Iris pigment epithelial cell (primary cell): ENCODE measurements at regions not wholly inside any gene's neighbourhood (a gene's known extent, or its start where the extent isn't known, plus 50 kb on each side); places are given as distances from the start of the nearest gene placed in this dataset.
"Not testable (repeated sequence)": the region's sequence is repeated elsewhere in the genome, so short reads cannot be mapped to it uniquely, and the experiment has no call there.

Source experiments
- DNase-seq: peaks from one replicate; pipeline ENCODE4 v3.0.0-alpha.2; 2011; ENCODE audit warnings: low read depth

DNA sequence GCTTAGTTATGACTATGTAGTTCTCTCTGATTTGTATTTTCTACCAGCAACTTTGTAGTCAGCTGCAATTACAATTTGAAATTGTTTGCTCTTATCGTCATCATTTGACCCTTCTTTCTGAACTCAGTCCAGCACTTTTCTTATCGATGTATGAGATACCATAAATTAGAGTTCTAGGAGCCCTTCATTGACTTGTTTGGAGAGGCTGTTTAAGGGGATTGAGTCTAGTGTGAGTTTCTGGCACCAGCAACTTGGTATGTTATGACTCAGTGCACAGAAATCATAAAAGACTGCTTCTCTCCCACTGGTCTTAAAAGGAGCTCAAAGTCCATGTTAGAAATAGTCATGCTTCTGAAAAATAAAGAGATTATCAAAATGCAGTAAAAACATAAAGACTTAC lies 190.3 kb downstream of the TENT5A start:
- peak; percentile 91 for DNase-seq

DNA sequence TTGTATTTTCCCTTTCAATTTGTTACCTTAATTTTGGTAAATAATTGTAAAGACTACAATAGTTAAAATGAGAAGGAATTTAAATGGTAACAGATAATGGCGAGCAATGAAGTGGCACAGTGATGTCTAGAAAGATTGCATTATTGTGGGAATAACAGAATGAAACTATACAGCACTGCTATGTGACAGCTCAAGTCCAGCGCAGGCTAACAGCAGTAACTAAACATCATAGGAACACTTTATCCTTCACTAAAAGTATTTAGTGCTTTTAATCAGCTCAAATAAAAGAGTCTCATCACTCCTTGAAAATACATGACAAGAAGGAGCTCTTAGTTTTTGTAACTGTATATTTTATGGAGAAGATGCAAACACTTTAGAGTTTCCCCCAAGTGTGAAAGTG lies 190.8 kb downstream of the TENT5A start:
- peak; percentile 7 for DNase-seq

DNA sequence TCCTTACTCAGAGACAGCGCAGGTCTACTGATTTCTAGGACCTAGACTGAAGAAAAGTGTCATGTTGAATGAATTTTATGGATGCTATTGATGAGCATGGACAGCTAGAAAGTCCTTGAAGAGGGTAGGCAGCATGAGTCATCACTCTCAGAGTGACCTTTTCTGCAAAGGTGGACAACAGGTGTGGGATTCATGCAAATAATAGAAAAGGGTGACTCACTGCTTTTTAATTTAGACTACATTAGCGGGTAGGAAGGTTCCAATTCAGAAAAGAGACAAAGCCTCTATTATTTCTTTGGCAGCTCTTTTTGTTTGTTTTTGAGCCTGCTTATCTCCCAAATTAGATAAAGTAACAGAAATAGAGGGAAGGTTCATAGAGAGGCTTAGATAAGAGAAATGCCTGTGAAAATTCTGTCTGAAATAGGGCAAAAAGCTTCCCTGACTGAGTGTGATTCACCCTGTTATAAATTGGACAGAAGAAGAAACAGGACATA lies 191.4 kb downstream of the TENT5A start:
- peak; percentile 14 for DNase-seq

DNA sequence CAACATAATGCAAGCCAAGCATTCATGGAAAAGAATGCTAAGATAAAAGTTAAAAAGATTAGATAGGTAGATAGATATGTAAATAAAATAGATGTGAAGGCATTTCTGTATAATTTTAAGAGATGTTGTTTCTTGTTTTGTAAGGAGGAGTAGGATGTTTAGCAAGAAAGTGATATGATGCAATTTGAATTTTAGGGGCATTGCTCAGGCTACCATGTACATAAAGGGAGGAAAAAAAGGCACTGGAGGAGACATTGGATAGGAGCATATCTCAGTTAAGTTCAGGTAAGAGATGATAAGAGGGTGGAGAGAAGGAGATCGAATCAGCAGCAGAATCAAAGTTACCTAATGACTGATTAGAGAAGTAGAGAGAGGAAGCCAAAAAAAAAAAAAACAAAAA lies 194.7 kb downstream of the TENT5A start:
- no peak for DNase-seq

DNA sequence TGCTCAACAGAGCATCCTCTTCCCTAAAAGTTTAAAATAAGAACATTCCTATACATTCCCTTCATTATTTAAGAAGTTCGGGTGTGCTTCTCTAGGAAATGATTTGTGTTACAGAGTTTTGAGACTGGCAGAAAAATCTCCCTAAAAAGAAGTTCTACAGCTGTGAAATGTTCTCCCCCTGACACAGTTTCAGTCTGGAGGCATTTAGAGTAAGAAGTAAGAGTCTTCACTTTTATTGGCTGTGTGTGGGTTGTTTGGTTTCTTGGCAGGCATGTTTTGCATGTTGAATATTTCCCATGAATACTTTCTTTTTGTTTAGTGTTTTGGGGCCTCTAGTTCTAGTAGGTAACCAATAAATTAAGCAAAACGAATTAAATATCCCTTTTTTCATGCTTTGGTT lies 195.9 kb downstream of the TENT5A start:
- no peak for DNase-seq

DNA sequence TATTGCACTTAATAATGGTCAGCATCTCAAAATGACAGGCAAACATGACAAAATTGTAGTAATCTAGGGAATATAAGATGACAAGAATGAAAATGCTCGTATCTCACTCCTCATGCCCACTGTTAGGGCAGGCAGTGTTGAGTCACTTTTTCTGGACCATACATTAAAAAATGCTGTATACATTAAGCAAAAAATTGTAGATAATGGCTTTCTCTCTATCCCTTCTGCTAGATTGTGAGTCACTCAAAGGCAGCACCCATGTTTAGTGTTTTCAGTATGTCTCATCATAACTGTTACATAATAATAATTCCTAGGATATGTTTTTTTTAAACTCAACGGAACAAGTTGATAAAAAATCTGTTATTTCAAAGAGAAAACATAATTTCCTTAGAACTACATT lies 199.3 kb downstream of the TENT5A start:
- DNase-seq = peak; percentile 55

DNA sequence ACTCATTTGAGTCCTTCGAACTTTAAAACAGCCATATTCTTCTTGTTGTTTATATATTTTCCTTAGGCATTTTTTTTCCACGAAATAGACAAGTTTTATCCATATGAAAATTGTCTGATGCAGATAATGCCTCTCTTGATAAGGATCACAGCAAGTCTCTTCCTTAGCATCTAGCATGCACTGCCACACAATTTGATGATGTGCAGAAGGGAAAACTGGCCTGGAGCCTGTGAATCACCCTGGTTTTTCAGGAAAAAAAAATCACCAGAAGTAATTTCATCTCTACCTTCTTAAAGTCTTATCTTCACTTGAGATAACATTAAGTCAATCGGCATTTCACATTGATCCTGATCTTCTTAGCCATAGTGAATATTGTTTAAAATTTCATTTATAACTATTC lies 199.8 kb downstream of the TENT5A start:
- DNase-seq = no peak

DNA sequence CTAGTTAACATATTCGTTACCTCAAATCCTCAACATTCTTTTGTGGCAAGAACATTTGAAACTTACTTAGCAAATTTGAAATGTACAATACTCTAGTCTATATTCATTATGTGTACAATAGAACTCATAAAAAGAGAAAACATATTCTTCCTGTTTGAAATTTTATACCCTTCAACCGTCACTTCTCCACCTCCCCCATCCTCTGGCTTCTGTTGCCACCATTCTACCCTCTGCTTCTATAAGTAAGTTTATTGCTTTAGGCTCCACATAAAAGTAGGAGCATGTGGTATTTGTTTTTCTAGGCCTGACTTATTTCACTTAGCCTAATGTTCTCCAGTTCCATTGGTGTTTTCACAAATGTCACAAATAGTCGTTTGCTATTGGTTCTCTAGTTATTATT lies 205.3 kb downstream of the TENT5A start:
- DNase-seq = no peak

DNA sequence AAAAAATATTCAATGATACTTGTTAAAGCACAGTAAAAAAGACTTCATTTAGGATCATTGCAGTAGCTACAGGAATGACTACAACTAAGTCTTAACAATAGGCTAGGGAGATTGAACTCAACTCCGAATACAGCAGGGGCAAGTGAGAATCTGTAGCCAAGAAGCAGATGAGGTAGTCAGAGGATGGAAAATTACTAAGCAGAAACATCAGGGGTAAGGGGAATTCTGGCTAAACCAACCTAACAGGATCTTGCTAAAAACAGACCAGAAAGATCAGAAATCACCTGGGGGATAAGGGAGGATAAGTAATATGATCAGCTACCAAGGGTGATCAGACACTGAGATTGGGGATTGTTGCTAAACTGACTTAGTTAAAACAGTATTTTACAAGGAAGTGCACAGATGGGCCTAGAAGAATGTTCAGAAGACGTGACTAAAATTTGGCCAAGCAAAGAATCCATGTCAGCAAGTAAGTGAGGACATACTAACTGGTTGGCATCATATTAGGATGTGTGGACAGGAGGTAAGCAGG lies 217.5 kb downstream of the TENT5A start:
- no peak for DNase-seq

DNA sequence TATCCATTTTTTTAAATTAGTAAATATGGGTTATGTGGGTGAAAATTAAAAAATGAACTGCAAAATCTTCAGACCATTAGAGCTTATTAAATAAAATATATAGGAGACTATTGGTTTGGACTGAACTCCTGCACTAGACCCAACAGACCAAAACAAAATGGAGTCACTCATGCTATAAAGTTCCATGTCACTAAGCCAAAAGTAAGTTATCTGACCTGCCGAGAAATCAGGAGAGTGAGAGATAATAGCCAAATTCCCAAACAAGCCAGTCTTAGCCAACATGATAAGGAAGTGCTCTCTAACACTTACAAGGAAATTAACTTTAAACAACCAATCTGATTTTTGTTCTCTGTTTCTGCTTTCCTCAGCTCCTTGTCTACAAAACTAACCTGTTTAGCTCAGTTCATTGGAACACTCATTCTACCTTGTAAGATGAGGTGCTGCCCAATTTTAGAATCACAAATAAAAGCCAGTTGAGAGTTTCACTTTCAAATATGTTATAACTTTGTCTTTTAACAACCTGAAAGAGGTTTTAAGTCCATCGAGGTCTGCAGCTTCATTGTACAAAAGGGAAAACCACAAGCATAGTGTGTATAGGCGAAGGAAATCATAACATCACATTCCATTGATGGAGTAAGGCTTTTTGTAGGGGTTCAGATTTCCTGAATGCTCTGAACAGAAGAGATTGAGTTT lies 220.5 kb downstream of the TENT5A start:
- DNase-seq = peak; percentile 15

DNA sequence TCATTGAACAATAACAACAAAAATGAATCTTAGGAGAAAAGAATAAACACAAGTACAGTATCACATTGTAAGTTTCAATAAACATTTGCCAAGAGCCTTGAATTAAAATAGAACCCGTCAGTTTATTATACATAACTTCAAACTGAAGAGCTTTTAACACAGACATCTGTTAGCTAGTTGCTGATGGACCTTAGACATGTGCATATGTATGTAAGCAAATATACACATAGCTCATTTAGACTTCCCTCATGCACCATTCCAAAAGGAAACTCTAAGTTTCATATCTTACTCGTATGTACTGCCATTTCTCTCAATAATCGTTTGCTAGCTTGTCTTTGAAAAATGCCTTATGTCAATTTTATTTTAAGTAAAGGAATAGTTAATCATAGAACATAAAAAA lies 235.0 kb downstream of the TENT5A start:
- no peak for DNase-seq

DNA sequence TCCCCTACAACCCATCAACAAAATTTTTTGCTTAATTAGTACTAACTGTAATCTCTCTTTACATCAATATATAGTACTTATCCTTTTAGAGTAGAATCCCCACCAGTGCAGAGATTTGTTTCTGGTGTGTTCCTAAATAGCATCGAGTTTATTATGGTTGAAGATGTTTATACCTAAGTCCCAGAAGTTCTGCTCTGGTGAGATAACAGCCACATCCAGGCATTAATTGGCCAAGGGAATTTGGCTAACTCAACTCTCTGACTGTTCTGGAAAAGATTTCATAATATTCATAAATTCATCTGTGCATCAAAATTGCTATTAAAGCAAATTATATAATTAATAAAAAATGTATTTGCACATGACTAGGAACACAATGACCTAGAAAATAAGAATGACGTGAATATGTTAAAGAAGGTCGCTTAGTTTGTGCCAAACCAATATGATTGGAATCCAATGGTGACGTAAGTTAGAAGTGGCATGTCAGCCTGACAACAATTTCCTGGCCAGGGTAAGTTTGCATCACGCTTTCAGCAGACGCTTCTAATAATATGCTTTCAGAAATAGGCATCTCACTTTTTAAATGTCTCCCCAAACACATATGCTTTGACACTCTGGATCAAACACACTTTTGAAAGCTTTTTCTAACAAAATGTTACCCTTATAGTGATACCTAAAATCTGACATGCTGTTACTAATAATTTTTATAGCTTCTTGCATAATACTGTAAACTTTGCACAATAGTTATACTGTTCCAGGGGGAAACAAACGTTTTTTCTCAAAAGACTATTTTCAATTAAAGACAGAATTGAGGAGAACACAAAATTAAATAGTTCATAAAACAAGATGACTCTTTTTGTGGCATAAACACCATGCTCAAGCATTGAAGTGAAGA lies 236.7 kb downstream of the TENT5A start:
- DNase-seq = no peak

DNA sequence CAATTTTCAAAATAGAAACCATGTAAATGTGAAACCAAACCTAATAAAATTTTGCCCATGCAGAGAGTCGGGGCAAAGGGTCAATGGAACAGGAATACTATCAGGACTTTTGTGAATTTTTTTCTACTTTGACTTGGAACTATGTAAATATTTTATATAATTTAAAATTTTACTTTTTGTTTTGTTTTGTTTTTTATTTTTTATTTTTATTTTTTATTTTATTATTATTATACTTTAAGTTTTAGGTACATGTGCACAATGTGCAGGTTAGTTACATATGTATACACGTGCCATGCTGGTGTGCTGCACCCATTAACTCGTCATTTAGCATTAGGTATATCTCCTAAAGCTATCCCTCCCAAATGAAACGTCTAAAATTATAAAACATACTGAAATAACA lies 238.3 kb downstream of the TENT5A start:
- not testable (repeated sequence) for DNase-seq

DNA sequence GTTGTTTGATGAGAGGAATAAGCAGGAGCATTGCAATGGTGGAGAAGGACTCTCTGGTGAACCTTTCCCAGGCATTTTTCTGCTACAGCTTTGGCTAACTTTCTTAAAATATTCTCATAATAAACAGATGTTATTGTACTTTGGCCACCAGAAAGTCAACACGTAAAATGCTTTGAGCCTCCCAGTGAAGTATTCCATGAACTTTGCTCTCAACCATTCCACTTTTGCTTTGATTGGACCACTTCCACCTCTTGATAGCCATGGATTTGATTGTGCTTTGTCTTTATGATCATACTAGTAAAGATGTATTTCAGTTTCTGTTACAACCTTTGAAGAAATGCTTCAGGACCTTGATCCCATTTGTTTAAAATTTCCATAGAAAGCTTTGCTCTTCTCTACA lies 241.1 kb downstream of the TENT5A start:
- no peak for DNase-seq

DNA sequence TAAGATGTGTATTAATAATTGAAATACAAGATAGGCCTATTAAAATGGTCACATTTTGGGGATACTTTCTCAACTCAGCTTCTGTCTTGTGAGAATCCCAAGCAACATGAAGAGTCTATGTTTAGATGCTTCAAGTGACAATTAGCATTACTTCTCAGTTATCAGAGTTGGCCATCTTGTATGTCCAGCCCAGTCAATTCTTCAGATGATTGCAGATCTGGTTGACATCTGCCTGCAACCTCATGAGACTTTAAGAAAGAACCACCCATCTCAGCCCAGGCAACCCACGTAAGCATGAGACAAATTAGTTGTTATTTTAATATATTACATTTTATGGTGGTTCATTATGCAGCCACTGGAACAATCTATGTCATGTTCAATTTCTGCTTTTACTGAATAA lies 256.5 kb downstream of the TENT5A start:
- no peak for DNase-seq

DNA sequence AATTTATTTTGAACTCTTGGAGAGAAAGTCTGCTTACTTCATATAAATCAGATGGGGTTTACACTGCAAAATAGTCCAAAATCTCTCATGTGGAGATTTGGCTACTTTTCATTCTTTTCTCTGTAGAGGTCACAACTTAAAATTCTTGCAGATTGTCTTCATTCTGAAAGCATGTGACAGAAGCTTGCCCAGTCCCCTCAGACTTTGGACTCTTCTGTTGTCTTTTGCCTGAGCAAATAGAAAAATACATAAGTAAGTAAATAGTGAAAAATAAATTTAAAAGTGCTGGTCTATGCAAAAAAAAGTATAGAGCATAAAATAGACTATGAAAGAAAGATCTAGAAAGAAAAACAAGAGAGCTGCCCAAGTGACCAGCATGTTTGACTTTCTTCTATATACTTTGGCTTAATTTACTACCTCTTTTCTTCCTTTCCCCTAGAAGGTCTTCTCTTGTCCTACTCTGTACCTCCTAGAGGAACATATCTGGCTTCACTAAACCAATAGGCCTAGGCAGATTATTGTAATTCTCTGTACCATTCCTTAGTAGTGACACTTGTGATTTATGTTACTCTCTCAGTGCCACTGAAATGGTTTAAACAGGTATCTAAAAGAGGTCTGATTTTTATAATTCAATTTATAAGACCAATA lies 260.9 kb downstream of the TENT5A start:
- no peak for DNase-seq

DNA sequence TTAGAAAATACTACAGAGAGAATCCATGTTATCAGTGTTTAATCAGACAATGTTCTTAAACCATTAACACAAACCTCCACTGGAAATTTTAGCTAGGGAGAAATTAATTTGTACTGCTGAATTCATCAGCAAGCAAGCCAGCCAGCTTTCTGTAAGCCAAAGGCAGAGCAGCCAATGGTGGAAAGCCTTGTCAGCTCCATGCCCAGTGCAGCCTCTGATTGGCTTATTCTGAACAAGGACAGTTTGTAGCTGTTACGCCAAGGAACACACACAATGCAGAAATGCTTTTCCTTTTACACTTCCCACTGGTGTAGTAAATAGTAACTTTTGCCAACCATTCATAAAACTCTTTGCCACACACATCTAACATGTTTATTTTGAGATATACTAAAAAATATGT lies 265.0 kb downstream of the TENT5A start:
- DNase-seq = peak; percentile 28

DNA sequence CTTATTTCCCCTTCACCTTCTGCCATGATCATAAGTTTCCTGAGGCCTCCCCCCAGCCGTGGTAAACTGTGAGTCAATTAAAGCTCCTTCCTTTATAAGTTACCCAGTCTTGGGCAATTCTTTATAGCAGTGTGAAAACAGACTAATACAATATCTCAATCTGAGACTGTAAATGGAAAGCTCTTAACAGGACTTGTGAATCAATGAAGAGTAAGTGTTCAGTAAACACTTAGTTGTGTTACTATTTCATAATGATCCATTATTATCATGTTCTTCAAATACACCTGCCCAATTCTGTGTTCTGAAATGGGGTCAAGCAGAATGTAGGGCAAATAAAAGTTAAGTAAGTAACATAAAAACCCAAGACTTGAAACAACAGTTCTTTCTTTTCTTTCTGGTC lies 266.2 kb downstream of the TENT5A start:
- no peak for DNase-seq

DNA sequence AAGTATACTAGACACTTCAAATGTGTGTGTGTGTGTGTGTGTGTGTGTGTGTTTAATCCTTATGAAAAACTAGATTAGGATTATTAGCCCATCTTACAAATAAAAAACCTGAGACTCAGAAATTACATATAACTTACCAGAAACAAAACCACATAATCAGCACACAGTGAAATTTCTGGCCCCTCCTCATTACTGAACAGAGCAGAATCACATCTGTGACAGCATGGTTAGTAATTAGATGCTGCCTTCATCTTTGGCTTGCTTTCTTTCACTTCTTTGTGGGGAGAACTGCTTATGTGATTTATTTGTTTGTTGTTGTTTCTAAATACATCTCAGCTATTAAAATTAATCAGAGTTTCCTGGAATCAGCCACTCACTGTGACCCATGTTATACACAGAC lies 267.1 kb downstream of the TENT5A start:
- no peak for DNase-seq

DNA sequence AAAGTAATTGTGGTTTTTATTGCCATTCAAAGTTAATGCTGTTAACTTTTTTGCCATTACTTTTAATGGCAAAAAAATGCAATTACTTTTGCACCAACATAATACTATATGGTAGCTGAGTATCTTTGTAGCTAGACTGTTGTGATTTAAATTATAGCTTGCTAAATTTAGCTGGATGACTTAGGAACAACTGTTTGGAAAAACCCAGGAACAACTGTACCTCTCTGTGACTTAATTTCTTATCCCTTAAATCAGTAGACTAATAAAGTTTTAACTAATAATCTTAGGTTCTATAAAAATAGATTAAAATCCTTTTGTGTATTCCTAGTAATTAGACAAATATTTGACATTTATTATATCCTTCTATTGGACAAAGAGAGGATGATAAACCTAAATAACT lies 268.2 kb downstream of the TENT5A start:
- no peak for DNase-seq

DNA sequence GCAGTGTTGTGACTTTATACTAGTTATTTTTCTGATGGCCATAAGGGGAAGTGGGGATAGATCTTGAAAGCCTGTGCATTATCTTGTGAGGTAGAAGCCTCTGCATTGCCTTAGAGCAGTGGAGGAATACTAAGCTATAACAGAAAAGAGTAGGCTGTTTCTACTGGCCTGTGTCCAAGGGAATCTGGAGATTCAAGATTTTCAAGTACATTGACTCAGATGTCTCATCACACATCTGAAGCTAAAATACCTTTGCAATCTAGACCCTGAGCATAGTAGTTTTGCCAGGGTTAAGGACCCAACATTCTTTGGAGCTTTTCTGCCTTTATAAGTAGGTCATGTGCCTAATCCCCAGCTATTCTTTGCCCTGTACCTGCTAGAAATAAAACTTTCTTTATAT lies 272.3 kb downstream of the TENT5A start:
- peak; percentile 19 for DNase-seq

DNA sequence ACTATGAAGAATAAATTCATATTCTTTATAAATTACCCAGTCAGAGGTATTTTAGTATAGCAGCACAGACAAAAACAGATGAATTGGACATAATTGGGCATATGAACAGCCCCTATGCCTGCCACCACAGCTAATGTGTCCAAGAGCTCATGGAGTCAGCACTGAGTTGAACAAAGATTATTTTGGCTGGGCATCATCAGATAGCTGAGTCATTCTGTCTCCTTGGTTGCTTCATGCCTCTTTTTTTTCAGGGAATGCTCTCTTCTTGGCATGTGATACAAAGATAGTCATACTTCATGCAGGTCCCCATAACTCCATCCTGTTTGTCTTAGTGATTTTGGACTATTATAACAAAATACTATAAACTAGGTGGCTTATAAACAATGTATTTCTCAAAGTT lies 275.6 kb downstream of the TENT5A start:
- peak; percentile 46 for DNase-seq

DNA sequence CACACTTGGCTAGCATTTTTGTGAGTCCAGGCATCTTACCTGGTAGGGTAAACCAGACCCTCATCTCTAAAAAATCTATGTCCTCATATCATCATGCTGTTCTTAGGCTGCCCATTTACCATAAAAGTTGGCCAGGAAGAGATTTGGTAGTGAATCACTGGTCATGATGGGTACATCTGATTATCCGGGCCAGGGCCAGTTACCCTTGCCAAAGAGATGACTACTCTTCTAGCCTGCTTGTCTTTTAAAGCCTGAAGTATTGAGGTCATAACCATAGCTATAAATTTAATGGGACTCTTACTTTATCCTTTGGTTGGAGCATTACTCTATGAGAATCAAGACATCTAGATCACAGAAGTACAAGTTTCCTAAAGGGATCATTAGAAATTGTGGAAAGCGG lies 276.8 kb downstream of the TENT5A start:
- no peak for DNase-seq
